HG02938 (cell line): ENCODE measurements at regions not wholly inside any gene's neighbourhood (a gene's known extent, or its start where the extent isn't known, plus 50 kb on each side); places are given as distances from the start of the nearest gene placed in this dataset.
"Not testable (repeated sequence)": the region's sequence is repeated elsewhere in the genome, so short reads cannot be mapped to it uniquely, and the experiment has no call there.

Experiments
- ATAC-seq: cut with Tn5 transposase; IDR thresholded peaks from one replicate; pipeline ENCODE4 v1.9.1; 2021; ENCODE audit warnings: mild to moderate bottlenecking, moderate library complexity; ENCODE audit not compliant: unreplicated experiment

DNA sequence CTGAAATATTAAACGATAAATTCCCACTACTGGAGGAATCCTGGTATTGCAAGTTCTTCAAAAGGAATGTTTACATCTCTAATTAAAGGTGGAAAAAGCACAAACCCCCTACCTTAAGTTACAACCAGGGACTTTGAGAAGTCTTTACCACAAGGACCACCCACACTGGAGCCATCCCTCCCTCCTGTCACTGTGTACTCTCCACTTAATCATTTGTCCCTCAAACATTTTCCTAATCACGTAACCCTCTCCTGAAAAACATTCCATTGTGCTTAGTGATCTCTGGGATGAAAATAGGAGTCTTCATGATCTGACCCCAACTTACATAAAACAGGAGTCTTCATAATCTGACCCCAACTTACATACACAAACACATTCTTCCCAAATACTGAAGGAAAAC is 85.7 kb downstream of the SUCLG1 start:
- ATAC-seq = no peak

DNA sequence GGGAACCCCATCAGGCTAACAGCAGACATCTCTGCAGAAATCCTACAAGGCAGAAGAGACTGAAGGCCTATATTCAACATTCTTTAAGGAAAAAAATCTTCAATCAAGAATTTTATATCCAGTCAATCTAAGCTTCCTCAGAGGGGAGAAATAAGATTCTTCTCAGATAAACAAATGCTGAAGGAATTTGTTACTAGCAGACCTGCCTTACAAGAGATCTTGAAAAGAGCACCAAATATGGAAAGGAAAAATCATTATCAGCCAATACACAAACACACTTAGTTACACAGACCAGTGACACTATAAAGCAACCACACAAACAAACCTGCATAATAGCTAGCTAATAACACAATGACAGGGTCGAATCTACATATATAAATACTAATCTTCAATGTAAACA is 96.5 kb downstream of the SUCLG1 start:
- ATAC-seq = no peak

DNA sequence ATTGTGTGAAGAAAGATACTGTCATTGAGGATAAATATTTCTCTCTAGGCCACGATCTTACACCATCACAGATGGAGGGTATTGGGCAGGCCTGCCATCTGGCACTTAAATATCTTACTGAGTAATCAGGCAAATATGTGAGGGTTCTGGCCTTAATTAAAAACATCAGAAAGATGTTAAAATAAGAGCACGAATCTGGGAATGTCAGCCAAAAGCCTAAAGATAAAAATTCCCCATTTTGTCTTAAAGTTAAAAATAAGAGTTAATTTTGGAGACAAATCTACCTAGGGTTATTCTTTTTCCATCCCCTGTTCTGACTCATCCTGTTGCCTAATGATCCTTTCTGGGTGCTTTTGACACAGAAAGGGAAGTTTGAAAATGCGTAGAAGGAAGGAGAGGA is 121.0 kb downstream of the SUCLG1 start:
- ATAC-seq = no peak

DNA sequence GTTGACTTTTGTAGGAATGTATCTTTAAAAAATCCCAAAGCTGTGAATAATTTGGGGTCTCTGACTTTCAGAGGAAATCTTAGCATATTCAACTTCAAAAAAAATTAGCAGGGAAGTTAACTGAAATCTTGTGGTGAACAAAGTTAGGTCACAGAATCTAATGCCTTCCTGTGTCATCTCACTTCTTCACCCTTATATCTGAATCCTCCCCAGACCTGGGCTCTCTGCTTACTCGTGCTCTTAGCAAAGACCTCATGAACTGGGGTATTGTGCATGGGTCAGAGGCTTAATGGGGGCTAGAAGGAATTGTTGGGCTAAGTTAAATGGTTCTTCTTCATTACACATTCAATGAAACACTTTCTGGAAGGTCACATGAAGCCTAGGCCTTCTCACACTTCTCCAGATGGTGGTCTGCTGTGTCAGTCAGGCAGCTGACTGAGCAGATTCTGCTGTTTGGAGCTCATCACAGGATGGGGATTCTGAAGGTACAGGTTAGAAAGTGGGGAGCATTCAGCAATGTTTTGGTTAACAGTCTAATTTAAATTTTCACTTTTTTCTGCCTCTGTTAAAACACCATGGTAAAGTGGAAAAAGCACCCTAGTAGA is 131.3 kb downstream of the SUCLG1 start:
- no peak for ATAC-seq

GRCh38 chr2:84326831-84327432 is 132.1 kb downstream of the SUCLG1 start:
- no peak for ATAC-seq

GRCh38 chr2:84323890-84324289 is 135.2 kb downstream of the SUCLG1 start:
- no peak for ATAC-seq

DNA sequence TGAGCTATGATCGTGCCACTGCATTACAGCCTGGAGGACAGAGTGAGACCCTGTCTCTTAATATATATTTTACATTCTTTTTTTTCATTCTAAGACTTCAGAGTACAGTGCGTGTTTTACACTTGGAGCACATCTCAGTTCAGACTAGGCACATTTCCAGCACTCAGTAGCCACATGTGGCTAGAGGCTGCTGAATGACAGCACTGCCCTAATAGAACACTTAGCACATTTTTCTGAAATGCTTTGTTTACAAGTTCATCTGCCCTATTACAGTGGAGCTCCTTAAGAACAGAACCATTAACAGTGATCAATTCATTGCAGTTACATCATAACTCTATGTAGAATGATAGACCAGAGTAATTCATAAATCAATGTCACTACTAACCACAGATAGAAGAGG is 138.1 kb downstream of the SUCLG1 start:
- no peak for ATAC-seq

GRCh38 chr2:84319581-84319980 is 139.5 kb downstream of the SUCLG1 start:
- no peak for ATAC-seq

- ATAC-seq = no peak
Observed at GRCh38 chr2:84317135-84317534, 141.9 kb downstream of the SUCLG1 start.

- ATAC-seq = peak; percentile 96
Observed at GRCh38 chr2:84314901-84315330, 144.2 kb downstream of the SUCLG1 start.

DNA sequence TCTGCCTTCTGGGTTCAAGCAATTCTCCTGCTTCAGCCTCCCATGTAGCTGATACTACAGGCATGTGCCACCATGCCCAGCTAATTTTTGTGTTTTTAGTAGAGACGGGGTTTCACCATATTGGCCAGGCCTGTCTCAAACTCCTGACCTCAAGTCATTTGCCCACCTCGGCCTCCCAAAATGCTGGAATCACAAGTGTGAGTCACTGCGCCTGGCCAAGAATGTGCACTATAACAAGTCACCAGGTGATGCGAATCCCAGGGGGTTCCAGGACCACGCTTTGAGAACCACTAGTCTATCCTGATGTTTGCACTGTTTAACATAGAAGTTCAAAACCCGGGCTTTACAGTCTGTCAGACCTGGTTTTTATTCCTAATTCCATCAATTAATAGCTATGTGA is 144.8 kb downstream of the SUCLG1 start:
- no peak for ATAC-seq

- no peak for ATAC-seq
Observed at GRCh38 chr2:84309281-84309680, 149.8 kb downstream of the SUCLG1 start.

- ATAC-seq = no peak
Observed at GRCh38 chr2:84306361-84306760, 152.7 kb downstream of the SUCLG1 start.

GRCh38 chr2:84302513-84303412 is 156.3 kb downstream of the SUCLG1 start:
- peak; percentile 98 for ATAC-seq

DNA sequence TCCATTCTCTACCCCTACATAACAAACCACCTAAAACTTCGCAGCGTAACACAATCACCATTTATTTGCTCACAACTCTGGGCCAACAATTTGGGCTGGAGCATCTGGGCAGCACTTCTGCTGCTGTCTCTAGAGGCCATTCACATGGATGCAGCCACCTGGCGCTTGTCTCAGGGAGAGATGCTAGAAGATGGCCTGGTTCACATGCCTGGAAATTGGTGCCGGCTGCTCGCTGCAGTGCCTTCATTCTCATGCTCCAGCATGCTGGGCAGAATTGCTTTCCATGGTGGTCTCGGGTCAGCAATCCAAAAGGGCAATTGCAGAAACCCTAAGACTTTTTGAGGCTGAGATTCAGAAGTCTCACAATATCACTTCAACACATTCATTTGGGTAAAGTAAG is 157.4 kb downstream of the SUCLG1 start:
- ATAC-seq = no peak

DNA sequence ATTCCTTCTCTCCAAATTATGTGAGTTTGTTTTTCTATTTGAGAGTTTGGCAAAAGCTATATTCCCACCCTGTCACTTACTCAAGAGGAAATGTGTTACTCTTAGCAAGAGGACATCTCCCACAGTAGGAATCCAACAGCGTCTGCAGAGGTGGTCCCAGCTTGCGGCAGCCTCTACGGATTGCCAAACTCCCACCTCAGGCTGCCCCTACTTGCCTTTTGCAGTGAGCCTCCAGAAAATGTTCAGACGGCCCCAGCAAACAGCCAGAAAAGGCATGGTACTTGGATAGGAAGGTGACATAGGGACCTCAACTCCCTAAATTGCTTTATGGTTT is 158.4 kb downstream of the SUCLG1 start:
- ATAC-seq = no peak

DNA sequence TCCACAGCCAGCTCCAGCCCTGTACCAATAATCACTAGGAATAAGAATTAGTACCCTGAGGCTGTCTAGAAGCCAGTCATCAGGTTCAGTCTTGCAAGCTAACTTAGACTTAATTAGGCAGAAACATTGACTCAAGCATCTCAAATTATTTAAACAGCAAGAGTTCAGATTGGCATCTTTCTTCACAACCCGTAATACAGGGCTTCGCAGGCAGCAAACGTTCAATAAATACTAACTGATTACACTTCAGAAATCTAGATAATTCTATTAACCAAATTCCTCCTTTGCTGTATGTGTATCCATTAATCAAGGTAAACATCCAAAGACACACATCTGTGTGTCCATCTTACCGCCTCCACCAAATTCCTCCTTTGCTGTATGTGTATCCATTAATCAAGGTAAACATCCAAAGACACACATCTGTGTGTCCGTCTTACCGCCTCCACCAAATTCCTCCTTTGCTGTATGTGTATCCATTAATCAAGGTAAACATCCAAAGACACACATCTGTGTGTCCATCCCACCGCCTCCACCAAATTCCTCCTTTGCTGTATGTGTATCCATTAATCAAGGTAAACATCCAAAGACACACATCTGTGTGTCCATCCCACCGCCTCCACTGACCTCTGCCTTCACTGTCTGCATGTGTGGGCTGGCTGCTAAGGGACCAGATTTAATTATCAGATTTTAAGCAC is 158.9 kb downstream of the SUCLG1 start:
- not testable (repeated sequence) for ATAC-seq

DNA sequence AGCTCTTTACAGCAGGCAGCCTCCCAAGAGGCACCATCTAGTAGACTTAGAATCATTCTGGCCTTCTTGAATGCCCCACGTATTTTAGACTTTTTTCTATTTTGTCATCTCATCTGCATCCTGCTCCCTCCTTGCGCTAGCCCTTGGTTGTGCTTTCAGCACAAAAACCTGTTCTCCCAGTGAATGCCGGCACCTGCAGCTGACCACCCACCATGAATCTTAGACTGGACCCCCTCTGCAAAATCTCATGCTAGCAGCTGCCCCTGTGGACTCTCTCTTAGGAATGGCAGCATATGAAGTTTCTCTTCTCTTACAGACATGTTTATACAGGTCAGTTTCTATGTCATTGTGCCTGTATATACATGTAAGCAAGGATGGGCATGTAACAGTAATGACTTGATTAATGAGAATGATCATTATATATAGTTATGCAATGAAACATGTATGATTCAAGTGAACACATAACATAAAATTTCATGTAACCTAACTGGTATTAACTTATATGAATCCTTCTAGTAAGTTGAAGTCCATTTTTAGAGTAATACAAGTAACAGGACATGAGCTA is 159.8 kb downstream of the SUCLG1 start:
- ATAC-seq = no peak

- no peak for ATAC-seq
Observed at GRCh38 chr2:84297155-84297554, 161.9 kb downstream of the SUCLG1 start.

DNA sequence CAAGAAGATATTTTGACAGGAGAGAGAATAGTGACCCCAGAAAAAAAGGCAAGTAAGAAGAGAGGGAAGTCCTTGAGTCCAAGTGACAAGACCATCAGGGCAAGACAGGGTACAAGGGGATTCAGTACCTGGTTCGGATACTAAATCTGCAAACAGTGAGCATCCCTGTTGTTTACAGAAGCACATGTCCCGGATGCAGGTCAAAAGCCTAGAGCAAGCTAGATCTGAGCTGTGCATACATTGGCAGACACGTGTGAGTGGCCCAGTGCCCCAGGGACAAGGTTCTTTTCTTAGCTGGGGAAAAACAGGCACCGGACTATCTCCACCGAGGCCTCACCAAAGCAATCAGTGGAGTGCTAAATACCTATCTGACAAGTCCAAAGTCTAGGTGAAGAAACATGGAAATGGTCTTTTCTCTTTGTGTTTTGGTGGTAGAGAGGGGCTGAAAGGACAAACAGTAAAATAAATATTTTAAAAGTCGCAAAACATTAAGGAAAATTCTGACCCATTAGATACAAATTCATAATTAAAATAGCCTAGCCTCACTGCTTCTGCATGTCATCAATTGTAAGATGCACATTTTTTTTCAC is 165.2 kb downstream of the SUCLG1 start:
- no peak for ATAC-seq

DNA sequence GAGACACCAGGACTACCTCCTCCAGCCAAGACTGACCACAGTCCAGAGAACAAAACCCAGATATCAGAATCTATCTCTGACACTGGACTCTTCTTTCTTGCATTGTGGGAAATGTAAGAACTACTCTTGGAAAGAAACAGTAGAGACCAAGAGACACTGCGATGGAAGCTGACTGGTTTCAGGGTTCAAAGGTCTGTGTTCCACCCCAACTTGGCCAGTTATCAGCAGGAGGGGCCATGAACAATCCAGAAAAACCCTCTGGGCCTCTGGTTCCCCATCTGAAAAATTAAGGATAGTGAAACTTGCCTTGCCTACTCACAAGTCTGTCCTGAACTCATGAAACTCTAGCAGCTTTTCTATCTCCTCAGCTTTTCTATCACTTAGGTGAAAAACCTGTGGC is 166.5 kb downstream of the SUCLG1 start:
- ATAC-seq = no peak
